ENCODE measurements at regions not wholly inside any gene's neighbourhood (a gene's known extent, or its start where the extent isn't known, plus 50 kb on each side); places are given as distances from the start of the nearest gene placed in this dataset.

- no peak for TF ChIP-seq EZH2 (IDR thresholded peaks at IDR 0.05; ENCODE audit: borderline replicate concordance)
- TF ChIP-seq CTCF (IDR thresholded peaks at IDR 0.05; ENCODE audit: poor library complexity), result peak; percentile 38
Measured at GRCh38 chrX:15146515-15146914, 123.4 kb downstream of the ASB9 start.
